Neutrophil (primary cell): ENCODE measurements at regions not wholly inside any gene's neighbourhood (a gene's known extent, or its start where the extent isn't known, plus 50 kb on each side); places are given as distances from the start of the nearest gene placed in this dataset.
"Not testable (repeated sequence)": the region's sequence is repeated elsewhere in the genome, so short reads cannot be mapped to it uniquely, and the experiment has no call there.

ENCODE experiments used
- H3K27ac ChIP-seq: fragments of 200-600 bp; sonication (generic); 2 replicates; pipeline ENCODE4 v1.5.1; 2016; ENCODE audit warnings: mild to moderate bottlenecking, moderate library complexity
- H3K27me3 ChIP-seq: fragments of 200-600 bp; sonication (generic); 2 replicates; pipeline ENCODE4 v1.6.0; 2016; ENCODE audit warnings: mild to moderate bottlenecking
- H3K36me3 ChIP-seq: fragments of 200-600 bp; sonication (generic); 2 replicates; pipeline ENCODE4 v1.5.1; 2017
- H3K4me1 ChIP-seq, 2 experiments: fragments of 200-600 bp in 1 of 2; sonication (generic) in 1 of 2; 1 replicate in 1 of 2; 2 replicates in 1 of 2; pipeline versions ENCODE4 v1.5.1 to v1.6.1; 2013 to 2016; ENCODE audit warnings: low read depth in 1 of 2, low read length in 1 of 2, mild to moderate bottlenecking in 1 of 2, moderate library complexity in 1 of 2; ENCODE audit not compliant: control insufficient read depth in 1 of 2, insufficient read depth in 1 of 2
- H3K4me3 ChIP-seq, 2 experiments: fragments of 200-600 bp in 1 of 2; sonication (generic) in 1 of 2; 1 replicate in 1 of 2; 2 replicates in 1 of 2; pipeline ENCODE4 v1.5.1; 2013 to 2016; ENCODE audit warnings: low read depth in 1 of 2, low read length in 1 of 2, mild to moderate bottlenecking in 1 of 2, moderate library complexity in 1 of 2
- H3K9me3 ChIP-seq: fragments of 200-600 bp; sonication (generic); 2 replicates; pipeline ENCODE4 v1.5.1; 2016
- TF ChIP-seq, protein P1 (sequence below): fragments of 200-600 bp; sonication (generic); IDR thresholded peaks from 2 replicates; pipeline ENCODE4 v1.5.1; 2016; ENCODE audit warnings: antibody characterized with exemption

DNA sequence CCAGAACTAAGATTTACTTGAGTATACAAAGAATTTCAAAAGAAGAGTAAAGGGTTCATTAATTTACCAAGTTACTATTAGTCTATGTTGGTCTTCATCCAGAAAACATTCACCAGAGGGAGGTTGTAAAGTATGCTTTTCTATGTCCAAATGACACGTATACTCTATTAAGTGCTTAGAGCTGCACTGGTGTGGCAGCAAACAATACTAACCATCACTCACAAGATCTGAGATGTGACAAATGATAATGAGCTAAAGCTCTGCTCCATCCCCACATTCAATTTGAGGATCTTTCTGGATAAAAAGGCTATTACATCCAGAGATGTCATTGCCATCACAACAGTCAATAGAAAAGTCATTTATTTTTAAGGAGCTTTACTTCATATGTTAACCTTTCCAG lies 926.5 kb upstream of the KLHL29 start:
- Histone ChIP-seq H3K4me1 (no peaks in the 10 kb centered on the region), H3K9me3 (no peaks in the 10 kb centered on the region), H3K27ac (no peak overlapping the region), H3K36me3 (no peaks in the 10 kb centered on the region), H3K27me3 (no peaks in the 10 kb centered on the region), H3K4me3 (no peak overlapping the region)
- TF ChIP-seq, protein P1, sequence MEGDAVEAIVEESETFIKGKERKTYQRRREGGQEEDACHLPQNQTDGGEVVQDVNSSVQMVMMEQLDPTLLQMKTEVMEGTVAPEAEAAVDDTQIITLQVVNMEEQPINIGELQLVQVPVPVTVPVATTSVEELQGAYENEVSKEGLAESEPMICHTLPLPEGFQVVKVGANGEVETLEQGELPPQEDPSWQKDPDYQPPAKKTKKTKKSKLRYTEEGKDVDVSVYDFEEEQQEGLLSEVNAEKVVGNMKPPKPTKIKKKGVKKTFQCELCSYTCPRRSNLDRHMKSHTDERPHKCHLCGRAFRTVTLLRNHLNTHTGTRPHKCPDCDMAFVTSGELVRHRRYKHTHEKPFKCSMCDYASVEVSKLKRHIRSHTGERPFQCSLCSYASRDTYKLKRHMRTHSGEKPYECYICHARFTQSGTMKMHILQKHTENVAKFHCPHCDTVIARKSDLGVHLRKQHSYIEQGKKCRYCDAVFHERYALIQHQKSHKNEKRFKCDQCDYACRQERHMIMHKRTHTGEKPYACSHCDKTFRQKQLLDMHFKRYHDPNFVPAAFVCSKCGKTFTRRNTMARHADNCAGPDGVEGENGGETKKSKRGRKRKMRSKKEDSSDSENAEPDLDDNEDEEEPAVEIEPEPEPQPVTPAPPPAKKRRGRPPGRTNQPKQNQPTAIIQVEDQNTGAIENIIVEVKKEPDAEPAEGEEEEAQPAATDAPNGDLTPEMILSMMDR = no peak

DNA sequence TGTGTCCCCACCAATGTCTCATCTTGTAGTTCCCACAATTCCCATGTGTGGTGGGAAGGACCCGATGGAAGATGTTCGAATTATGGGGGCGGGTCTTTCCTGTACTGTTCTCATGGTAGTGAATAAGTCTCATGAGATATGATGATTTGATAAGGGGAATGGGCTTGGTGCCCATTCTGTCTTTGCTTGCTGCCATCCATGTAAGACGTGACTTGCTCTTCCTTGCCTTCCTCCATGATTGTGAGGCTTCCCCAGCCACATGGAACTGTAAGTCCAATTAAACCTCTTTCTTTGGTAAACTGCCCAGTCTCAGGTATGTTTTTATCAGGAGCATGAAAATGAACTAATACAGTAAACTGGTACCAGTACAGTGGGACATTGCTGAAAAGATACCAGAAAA lies 909.9 kb upstream of the KLHL29 start:
- not testable (repeated sequence) for H3K4me1 ChIP-seq, H3K4me3 ChIP-seq, H3K27me3 ChIP-seq, H3K9me3 ChIP-seq, H3K36me3 ChIP-seq, H3K27ac ChIP-seq

- Histone ChIP-seq H3K27ac (no peak overlapping the region), H3K4me3 (no peak overlapping the region), H3K27me3 (no peaks in the 10 kb centered on the region), H3K4me1 (no peaks in the 10 kb centered on the region), H3K36me3 (no peaks in the 10 kb centered on the region), H3K9me3 (no peaks in the 10 kb centered on the region)
- TF ChIP-seq, protein P1 = no peak
These were observed 906.6 kb upstream of the KLHL29 start for GRCh38 chr2:22478329-22478728.

DNA sequence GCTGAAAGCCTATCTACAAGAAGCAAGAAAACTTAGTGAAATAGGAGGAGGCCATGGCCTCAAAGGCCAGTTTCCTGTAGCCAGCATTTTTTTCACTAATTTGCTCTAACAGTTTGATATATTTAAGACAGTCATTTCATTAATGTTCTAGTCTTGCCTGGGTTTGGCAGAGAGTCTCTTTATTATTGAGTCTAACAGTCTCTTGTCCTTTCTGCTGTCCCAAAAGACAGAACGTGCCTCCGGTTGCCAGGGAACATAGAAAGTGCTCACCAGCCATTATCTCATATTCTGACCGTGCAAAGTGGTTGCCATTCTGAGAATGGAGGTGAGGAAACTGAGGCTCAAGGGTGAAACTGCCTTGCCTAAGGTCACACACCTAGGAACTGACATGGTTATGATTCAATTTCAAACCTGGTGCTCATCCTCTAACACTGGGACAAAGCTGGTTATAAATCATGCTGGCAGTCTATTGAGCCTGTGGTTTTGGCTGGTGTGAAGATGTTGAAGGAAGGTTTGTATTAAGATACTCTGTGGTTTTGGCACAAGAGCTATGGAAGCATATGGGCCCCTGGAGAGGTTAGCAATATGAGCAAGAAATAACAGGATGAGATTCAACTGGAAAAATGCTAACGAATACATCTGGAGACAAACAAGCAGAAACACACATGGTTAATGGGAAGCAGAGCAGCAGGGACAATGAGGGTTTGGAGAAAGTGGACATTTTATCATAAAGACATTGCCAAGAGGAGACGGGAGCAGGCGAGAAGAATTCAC lies 903.3 kb upstream of the KLHL29 start:
- TF ChIP-seq, protein P1 = no peak
- H3K4me1 ChIP-seq = no peaks in the 10 kb centered on the region

DNA sequence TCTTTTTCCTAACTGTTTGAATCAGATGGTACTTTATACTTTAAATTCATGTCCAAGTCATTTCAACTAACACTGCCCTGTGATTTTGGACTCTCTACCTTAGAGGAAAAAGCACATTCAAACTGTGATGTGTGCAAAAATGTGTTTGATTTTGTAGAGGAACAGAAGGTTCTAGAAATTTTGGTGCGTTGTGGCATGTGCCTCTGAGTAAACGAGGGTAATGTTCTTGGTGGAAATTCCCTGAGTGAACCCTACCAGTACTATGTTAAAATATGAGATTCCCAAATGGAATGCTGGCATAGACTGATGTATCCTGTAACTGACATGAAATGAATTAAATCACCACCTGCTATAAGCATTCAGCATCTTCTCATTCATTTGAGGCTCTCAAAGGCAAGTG lies 901.9 kb upstream of the KLHL29 start:
- no peaks in the 10 kb centered on the region for H3K4me1 ChIP-seq
- no peaks in the 10 kb centered on the region for H3K27me3 ChIP-seq
- no peaks in the 10 kb centered on the region for H3K9me3 ChIP-seq
- no peaks in the 10 kb centered on the region for H3K36me3 ChIP-seq
- no peak overlapping the region for H3K4me3 ChIP-seq
- TF ChIP-seq, protein P1 = no peak
- H3K27ac ChIP-seq = no peak overlapping the region

More for the DNA sequence above, 903.3 kb upstream of the KLHL29 start:
- Histone ChIP-seq H3K4me3 (no peak overlapping the region), H3K27me3 (no peaks in the 10 kb centered on the region), H3K27ac (no peak overlapping the region), H3K36me3 (no peaks in the 10 kb centered on the region), H3K9me3 (no peaks in the 10 kb centered on the region)

- H3K4me1 ChIP-seq = no peaks in the 10 kb centered on the region
- TF ChIP-seq, protein P1 = no peak
- H3K36me3 ChIP-seq = no peaks in the 10 kb centered on the region
- no peaks in the 10 kb centered on the region for H3K27me3 ChIP-seq
- no peak overlapping the region for H3K27ac ChIP-seq
- H3K9me3 ChIP-seq = no peaks in the 10 kb centered on the region
- H3K4me3 ChIP-seq = no peak overlapping the region
These were observed 899.5 kb upstream of the KLHL29 start for GRCh38 chr2:22485486-22485885.
